Activated T-helper 2 cell treated with anti-CD3 and anti-CD28 coated beads, Interferon-gamma antibody, Interleukin-2, Interleukin-4, amounts not matched to agents 10 μg/mL and 5 μg/mL and 100 μg/mL, durations not matched to agents 14 hours and 24 hours and 36 hours (primary cell): ENCODE measurements at regions not wholly inside any gene's neighbourhood (a gene's known extent, or its start where the extent isn't known, plus 50 kb on each side); places are given as distances from the start of the nearest gene placed in this dataset.

Experiments used
- DNase-seq: peaks from one replicate; pipeline ENCODE4 v3.0.0; 2021; ENCODE audit warnings: low spot score
- H3K27ac Mint-ChIP-seq: one replicate; pipeline ENCODE4 v1.8.0; 2021; ENCODE audit warnings: mixed read lengths
- H3K27me3 Mint-ChIP-seq: one replicate; pipeline ENCODE4 v1.8.0; 2021; ENCODE audit warnings: low read depth, mixed read lengths
- H3K36me3 Mint-ChIP-seq: one replicate; pipeline ENCODE4 v1.8.0; 2021; ENCODE audit warnings: low read depth, mixed read lengths
- H3K4me1 Mint-ChIP-seq: one replicate; pipeline ENCODE4 v1.8.0; 2021; ENCODE audit warnings: low read depth, mixed read lengths
- H3K4me3 Mint-ChIP-seq: one replicate; pipeline ENCODE4 v1.8.0; 2021; ENCODE audit warnings: low read depth, mild to moderate bottlenecking, moderate library complexity, mixed read lengths
- H3K9me3 Mint-ChIP-seq: one replicate; pipeline ENCODE4 v1.8.0; 2021; ENCODE audit warnings: mixed read lengths
- intact Hi-C: fragments of 100-400 bp; cut with micrococcal nuclease; formaldehyde crosslinking; loops from one replicate; pipeline ENCODE4 v1.15.1; 2023

GRCh38 chr2:237268004-237268708 is 145.8 kb downstream of the COL6A3 start:
- DNase-seq = no peak
- intact Hi-C loops = no loop called here
- no peak overlapping the region for H3K27ac Mint-ChIP-seq

GRCh38 chr2:237269138-237269875 is 144.7 kb downstream of the COL6A3 start:
- intact Hi-C loops = no loop called here
- Mint-ChIP-seq H3K27me3 (peaks cover 8% of the 10 kb centered on the region), H3K27ac (no peak overlapping the region), H3K9me3 (no peaks in the 10 kb centered on the region), H3K4me1 (no peaks in the 10 kb centered on the region), H3K36me3 (no peaks in the 10 kb centered on the region), H3K4me3 (no peak overlapping the region)
- no peak for DNase-seq

More at GRCh38 chr2:237268004-237268708, 145.8 kb downstream of the COL6A3 start:
- no peaks in the 10 kb centered on the region for H3K36me3 Mint-ChIP-seq
- H3K4me3 Mint-ChIP-seq = no peak overlapping the region
- H3K4me1 Mint-ChIP-seq = no peaks in the 10 kb centered on the region
- no peaks in the 10 kb centered on the region for H3K9me3 Mint-ChIP-seq
- peaks cover 8% of the 10 kb centered on the region for H3K27me3 Mint-ChIP-seq

GRCh38 chr2:237270520-237270919 is 143.4 kb downstream of the COL6A3 start:
- DNase-seq = no peak
- Mint-ChIP-seq H3K4me1 (no peaks in the 10 kb centered on the region), H3K27ac (no peak overlapping the region), H3K4me3 (no peak overlapping the region), H3K27me3 (peaks cover 8% of the 10 kb centered on the region), H3K36me3 (no peaks in the 10 kb centered on the region), H3K9me3 (no peaks in the 10 kb centered on the region)
- intact Hi-C loops = no loop called here

- no peak overlapping the region for H3K27ac Mint-ChIP-seq
- DNase-seq = no peak
- H3K9me3 Mint-ChIP-seq = no peaks in the 10 kb centered on the region
- intact Hi-C loops = no loop called here
- no peaks in the 10 kb centered on the region for H3K36me3 Mint-ChIP-seq
- peaks cover 14% of the 10 kb centered on the region for H3K27me3 Mint-ChIP-seq
- no peaks in the 10 kb centered on the region for H3K4me1 Mint-ChIP-seq
- H3K4me3 Mint-ChIP-seq = no peak overlapping the region
Observed at GRCh38 chr2:237271698-237272652, 142.0 kb downstream of the COL6A3 start.
